BLaER1 (cell line): ENCODE measurements at regions not wholly inside any gene's neighbourhood (a gene's known extent, or its start where the extent isn't known, plus 50 kb on each side); places are given as distances from the start of the nearest gene placed in this dataset.
"Not testable (repeated sequence)": the region's sequence is repeated elsewhere in the genome, so short reads cannot be mapped to it uniquely, and the experiment has no call there.

Source experiments
- H3K27ac ChIP-seq: shearing (Covaris generic); formaldehyde crosslinking; 2 replicates; pipeline ENCODE4 v1.8.1; 2022
- H3K27me3 ChIP-seq: shearing (Covaris generic); formaldehyde crosslinking; 2 replicates; pipeline ENCODE4 v1.8.1; 2022
- H3K36me3 ChIP-seq: shearing (Covaris generic); formaldehyde crosslinking; 2 replicates; pipeline ENCODE4 v1.8.1; 2022
- H3K4me1 ChIP-seq: shearing (Covaris generic); formaldehyde crosslinking; 2 replicates; pipeline ENCODE4 v1.8.1; 2022
- H3K4me2 ChIP-seq: shearing (Covaris generic); formaldehyde crosslinking; 2 replicates; pipeline ENCODE4 v1.8.1; 2022
- H3K4me3 ChIP-seq: shearing (Covaris generic); formaldehyde crosslinking; 2 replicates; pipeline ENCODE4 v1.8.1; 2022
- H3K9ac ChIP-seq: shearing (Covaris generic); formaldehyde crosslinking; 2 replicates; pipeline ENCODE4 v1.8.1; 2022
- H3K9me3 ChIP-seq: shearing (Covaris generic); formaldehyde crosslinking; 2 replicates; pipeline ENCODE4 v1.8.1; 2022
- H4K20me1 ChIP-seq: shearing (Covaris generic); formaldehyde crosslinking; 2 replicates; pipeline ENCODE4 v1.8.1; 2022
- Cebpa-rat ChIP-seq: shearing (Covaris generic); IDR thresholded peaks from 2 replicates; pipeline ENCODE4 v1.8.1; 2022

- Histone ChIP-seq H3K9me3 (peaks cover 12% of the 10 kb centered on the region), H3K36me3 (no peaks in the 10 kb centered on the region), H3K27me3 (no peaks in the 10 kb centered on the region), H4K20me1 (no peaks in the 10 kb centered on the region), H3K9ac (no peak overlapping the region), H3K27ac (no peak overlapping the region), H3K4me1 (no peaks in the 10 kb centered on the region), H3K4me3 (no peak overlapping the region), H3K4me2 (no peak overlapping the region)
- no peak for TF ChIP-seq Cebpa-rat
Observed at GRCh38 chr14:40240245-40240859, 808.1 kb upstream of the FBXO33 start.

GRCh38 chr14:40232302-40232701 lies 800.1 kb upstream of the FBXO33 start:
- Histone ChIP-seq H3K27me3 (no peaks in the 10 kb centered on the region), H3K27ac (no peak overlapping the region), H3K4me3 (no peak overlapping the region), H3K9me3 (peaks cover 20% of the 10 kb centered on the region), H3K4me1 (no peaks in the 10 kb centered on the region), H3K36me3 (no peaks in the 10 kb centered on the region), H3K4me2 (no peak overlapping the region), H4K20me1 (no peaks in the 10 kb centered on the region), H3K9ac (no peak overlapping the region)
- no peak for TF ChIP-seq Cebpa-rat

GRCh38 chr14:40229676-40230075 lies 797.4 kb upstream of the FBXO33 start:
- no peaks in the 10 kb centered on the region for H3K27me3 ChIP-seq
- H3K4me1 ChIP-seq = no peaks in the 10 kb centered on the region
- peaks cover 7% of the 10 kb centered on the region for H3K9me3 ChIP-seq
- no peaks in the 10 kb centered on the region for H4K20me1 ChIP-seq
- no peak overlapping the region for H3K27ac ChIP-seq
- no peak overlapping the region for H3K9ac ChIP-seq
- no peak overlapping the region for H3K4me3 ChIP-seq
- H3K4me2 ChIP-seq = no peak overlapping the region
- no peak for TF ChIP-seq Cebpa-rat
- no peaks in the 10 kb centered on the region for H3K36me3 ChIP-seq

- TF ChIP-seq Cebpa-rat = no peak
- Histone ChIP-seq H3K4me1 (peaks cover 24% of the 10 kb centered on the region), H3K4me3 (no peak overlapping the region)
Observed at GRCh38 chr14:40222996-40223395, 790.8 kb upstream of the FBXO33 start.

GRCh38 chr14:40221428-40221827 lies 789.2 kb upstream of the FBXO33 start:
- Histone ChIP-seq H3K9me3 (peaks cover 9% of the 10 kb centered on the region), H3K4me2 (no peak overlapping the region), H3K4me1 (peaks cover 36% of the 10 kb centered on the region), H3K27ac (no peak overlapping the region), H3K9ac (no peak overlapping the region), H3K36me3 (peaks cover 3% of the 10 kb centered on the region; the same call in 1 of the 2 replicates), H3K4me3 (no peak overlapping the region), H3K27me3 (no peaks in the 10 kb centered on the region), H4K20me1 (no peaks in the 10 kb centered on the region)
- no peak for TF ChIP-seq Cebpa-rat

More at GRCh38 chr14:40222996-40223395, 790.8 kb upstream of the FBXO33 start:
- Histone ChIP-seq H3K27ac (no peak overlapping the region), H3K36me3 (no peaks in the 10 kb centered on the region), H3K27me3 (no peaks in the 10 kb centered on the region), H3K9ac (no peak overlapping the region), H3K4me2 (no peak overlapping the region), H4K20me1 (no peaks in the 10 kb centered on the region), H3K9me3 (no peaks in the 10 kb centered on the region)

- Histone ChIP-seq H4K20me1 (no peaks in the 10 kb centered on the region), H3K27ac (peak overlapping the region; percentile 88), H3K27me3 (no peaks in the 10 kb centered on the region), H3K4me3 (peak overlapping the region; percentile 12; the same call in 1 of the 2 replicates), H3K4me2 (peak overlapping the region; percentile 72), H3K9me3 (peaks cover 11% of the 10 kb centered on the region), H3K36me3 (peaks cover 3% of the 10 kb centered on the region; the same call in 1 of the 2 replicates), H3K4me1 (peaks cover 36% of the 10 kb centered on the region), H3K9ac (peak overlapping the region; percentile 53)
- no peak for TF ChIP-seq Cebpa-rat
Observed at GRCh38 chr14:40219032-40219431, 786.8 kb upstream of the FBXO33 start.

- Histone ChIP-seq H3K4me1 (peaks cover 36% of the 10 kb centered on the region), H3K27me3 (no peaks in the 10 kb centered on the region), H4K20me1 (no peaks in the 10 kb centered on the region), H3K9ac (peak overlapping the region; percentile 53; the same call in 1 of the 2 replicates), H3K9me3 (peaks cover 11% of the 10 kb centered on the region), H3K27ac (peak overlapping the region; percentile 88), H3K36me3 (peaks cover 3% of the 10 kb centered on the region; the same call in 1 of the 2 replicates), H3K4me2 (peak overlapping the region; percentile 72), H3K4me3 (peak overlapping the region; percentile 12; the same call in 1 of the 2 replicates)
- no peak for TF ChIP-seq Cebpa-rat
Observed at GRCh38 chr14:40218282-40218941, 786.2 kb upstream of the FBXO33 start.

- Histone ChIP-seq H3K27me3 (no peaks in the 10 kb centered on the region), H3K36me3 (peaks cover 3% of the 10 kb centered on the region; the same call in 1 of the 2 replicates), H3K4me1 (peaks cover 36% of the 10 kb centered on the region), H4K20me1 (no peaks in the 10 kb centered on the region), H3K4me2 (peak overlapping the region; percentile 72; the same call in 1 of the 2 replicates), H3K27ac (peak overlapping the region; percentile 88), H3K9ac (no peak overlapping the region), H3K9me3 (peaks cover 11% of the 10 kb centered on the region), H3K4me3 (peak overlapping the region; percentile 14; the same call in 1 of the 2 replicates)
- TF ChIP-seq Cebpa-rat = no peak
Observed at GRCh38 chr14:40216976-40217375, 784.7 kb upstream of the FBXO33 start.

- H3K4me2 ChIP-seq, H3K4me3 ChIP-seq, H3K9ac ChIP-seq, H3K27me3 ChIP-seq, H4K20me1 ChIP-seq, H3K36me3 ChIP-seq: not testable (repeated sequence)
- Histone ChIP-seq H3K27ac (peak overlapping the region; percentile 88), H3K9me3 (peaks cover 11% of the 10 kb centered on the region), H3K4me1 (peaks cover 36% of the 10 kb centered on the region)
Observed at GRCh38 chr14:40216408-40216807, 784.2 kb upstream of the FBXO33 start.

- TF ChIP-seq Cebpa-rat = no peak
- Histone ChIP-seq H3K9me3 (peaks cover 11% of the 10 kb centered on the region), H3K4me2 (no peak overlapping the region), H3K27ac (no peak overlapping the region), H3K27me3 (no peaks in the 10 kb centered on the region), H3K9ac (no peak overlapping the region), H3K36me3 (peaks cover 3% of the 10 kb centered on the region; the same call in 1 of the 2 replicates), H3K4me3 (no peak overlapping the region), H4K20me1 (no peaks in the 10 kb centered on the region), H3K4me1 (peaks cover 19% of the 10 kb centered on the region)
Observed at GRCh38 chr14:40213701-40214100, 781.5 kb upstream of the FBXO33 start.
